Fibroblast of skin of right quadriceps (primary cell): ENCODE measurements at regions not wholly inside any gene's neighbourhood (a gene's known extent, or its start where the extent isn't known, plus 50 kb on each side); places are given as distances from the start of the nearest gene placed in this dataset.
"Not testable (repeated sequence)": the region's sequence is repeated elsewhere in the genome, so short reads cannot be mapped to it uniquely, and the experiment has no call there.

Experiments
- DNase-seq: peaks from one replicate; pipeline ENCODE4 v3.0.0-alpha.2; 2013

DNA sequence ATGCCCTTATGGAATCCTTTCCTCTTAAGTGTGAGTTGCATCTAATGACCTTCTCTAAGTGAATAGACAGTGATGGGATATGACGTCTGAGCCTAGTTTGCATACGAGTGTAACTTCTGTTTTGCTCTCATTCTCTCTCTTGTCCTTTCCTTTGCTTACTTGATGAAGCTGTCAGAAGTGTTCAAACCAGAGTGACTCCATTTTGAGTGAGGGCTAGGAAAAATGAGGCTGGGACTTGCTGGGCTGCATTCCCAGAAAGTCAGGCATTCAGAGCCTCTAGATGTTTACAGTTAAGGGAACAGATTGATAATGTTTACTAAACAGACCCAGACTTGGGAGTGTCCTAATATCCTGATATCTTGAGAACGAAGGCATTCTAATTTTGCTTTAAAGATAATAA is 311.2 kb upstream of the SOX4 start:
- DNase-seq = not testable (repeated sequence)

DNA sequence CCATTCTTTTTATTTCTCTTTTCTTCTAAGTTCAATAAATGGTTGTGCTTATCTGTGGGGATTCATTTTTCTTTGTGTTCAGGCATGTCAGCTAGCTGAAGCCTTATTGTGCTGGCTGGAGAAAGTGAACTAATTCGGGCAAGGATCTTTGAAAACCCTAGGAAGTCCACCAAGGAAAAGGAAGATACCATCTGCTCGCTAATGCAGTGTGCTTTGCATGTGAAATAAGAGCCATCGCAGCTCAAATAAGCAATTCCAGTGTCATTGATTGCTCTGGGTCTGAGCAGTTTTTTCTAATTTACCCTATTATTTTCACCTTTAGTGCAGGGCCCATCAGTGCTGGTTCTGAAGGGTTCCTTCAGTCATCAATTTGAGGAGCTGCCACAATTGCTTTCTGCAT is 309.4 kb upstream of the SOX4 start:
- DNase-seq = no peak

DNA sequence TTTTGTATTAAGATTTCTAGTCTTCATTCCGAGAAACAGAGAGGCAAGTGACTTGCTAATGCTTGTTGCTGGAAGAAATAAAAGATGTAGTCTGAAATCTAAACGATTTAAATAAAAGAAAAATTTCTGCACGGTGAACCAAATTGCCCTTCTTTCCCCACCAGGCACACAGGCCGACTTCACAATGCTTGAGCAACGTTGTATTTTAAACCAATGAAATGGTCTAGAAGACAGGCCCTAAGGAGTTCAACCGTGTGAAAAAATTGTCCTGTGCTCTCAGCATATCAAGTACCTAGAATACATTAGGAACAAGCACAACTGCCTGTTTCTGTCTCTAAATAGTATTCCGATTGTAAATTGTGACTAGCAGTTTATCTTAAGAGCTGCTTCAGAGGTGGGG is 308.8 kb upstream of the SOX4 start:
- DNase-seq = no peak

DNA sequence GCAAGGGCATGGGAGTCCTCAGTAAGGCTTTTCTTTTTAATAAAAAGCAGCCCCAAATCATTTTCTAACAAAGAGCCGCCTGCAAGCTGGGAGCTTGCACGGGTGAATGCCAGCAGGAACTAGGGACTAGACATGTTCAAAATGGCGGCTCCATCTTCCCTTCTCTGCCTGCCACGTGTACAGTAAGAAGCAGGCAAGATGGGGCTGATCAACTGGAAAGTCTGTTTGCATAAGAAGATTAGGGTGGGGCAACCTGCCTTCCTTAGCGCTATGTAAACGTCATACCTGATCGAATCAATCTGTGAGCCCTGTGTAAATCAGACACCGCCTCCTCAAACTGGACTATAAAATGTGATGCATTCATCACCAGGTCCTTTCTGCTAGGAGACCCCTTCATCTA is 299.4 kb upstream of the SOX4 start:
- DNase-seq = no peak

DNA sequence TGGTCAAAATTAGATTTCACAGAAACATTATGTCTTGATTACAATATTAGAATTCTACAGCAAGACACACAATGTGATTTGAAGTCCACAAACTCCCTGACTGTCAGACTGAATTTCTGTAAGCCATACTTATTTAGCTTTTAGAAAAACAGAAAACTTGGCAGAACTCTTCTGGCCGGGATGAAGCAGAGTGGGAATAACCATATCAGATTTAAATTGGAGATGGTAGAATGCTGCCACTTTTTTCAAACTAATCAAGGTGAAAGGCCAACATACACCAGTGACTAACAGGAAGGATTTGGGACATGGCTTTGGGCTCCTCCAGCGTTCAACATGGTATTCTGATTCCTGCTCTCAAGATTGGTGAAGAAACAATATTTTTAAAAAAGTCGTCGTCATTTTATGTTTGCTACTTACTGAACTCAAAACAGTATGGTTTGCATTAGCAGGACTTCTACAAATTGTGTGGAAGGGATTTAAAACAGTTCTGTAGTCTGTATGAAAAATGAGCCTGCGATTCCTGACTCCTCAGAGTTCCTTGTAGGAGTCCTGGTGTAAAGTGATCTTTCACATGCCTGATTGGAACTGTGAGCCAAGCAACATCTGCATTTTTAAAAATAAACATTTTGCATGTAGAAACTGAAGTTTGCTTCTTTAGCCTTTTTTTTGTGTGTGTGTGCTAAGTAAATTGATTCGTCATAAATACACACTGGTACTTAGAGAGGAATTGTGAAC is 297.9 kb upstream of the SOX4 start:
- DNase-seq = no peak

DNA sequence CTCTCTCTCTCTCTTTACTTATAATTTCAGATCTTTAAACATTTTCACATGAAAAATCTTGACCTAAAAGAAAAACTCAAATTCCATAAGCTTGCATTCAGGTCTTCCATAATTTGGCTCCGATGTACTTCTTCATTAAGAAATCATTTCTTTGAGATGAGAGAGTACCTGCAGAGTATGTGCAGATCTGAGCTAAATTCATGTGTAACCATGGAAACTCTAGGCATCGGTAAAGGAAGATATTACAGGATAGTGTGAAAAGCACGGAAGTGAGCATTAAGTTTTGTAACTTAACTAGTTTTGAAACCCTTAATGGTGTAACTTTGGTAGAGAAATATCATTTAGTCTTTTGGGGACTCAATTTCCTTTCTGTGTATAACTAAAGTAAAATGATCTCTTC is 295.9 kb upstream of the SOX4 start:
- no peak for DNase-seq

DNA sequence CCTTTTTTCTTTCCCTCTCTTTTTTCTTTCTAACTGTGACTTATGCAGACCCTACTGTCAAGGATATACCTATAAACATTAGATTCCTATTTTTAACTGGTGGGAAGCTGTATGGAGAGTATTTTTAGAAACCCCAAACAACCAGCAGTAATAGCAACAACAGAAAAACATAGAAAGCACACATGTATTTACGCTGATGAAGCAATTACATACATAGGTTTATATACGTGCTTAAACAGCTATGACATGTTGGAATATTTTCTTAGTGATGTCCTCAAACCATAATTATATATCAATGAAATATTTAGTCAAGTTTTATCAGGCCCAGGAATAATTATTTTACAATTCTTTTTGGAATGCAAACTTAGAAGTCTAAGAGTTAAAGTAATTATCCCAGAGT is 294.3 kb upstream of the SOX4 start:
- DNase-seq = no peak

DNA sequence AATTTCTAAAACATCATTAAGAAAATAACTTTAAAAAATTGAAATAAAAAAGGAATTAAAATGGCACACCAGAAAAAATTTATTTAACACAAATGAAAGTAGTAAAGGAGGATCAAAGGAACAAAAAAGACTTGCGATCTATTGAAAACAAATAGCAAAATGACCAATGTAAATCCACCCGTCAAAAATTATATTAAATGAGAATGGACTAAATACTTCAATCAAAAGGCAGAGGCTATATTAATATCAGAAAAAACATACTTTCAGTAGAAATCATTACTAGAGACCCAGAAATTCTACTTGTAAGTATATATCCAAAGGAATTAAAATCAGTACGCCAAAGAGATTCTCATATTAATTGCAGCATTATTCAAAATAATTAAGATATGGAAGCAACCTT is 293.1 kb upstream of the SOX4 start:
- DNase-seq = no peak

DNA sequence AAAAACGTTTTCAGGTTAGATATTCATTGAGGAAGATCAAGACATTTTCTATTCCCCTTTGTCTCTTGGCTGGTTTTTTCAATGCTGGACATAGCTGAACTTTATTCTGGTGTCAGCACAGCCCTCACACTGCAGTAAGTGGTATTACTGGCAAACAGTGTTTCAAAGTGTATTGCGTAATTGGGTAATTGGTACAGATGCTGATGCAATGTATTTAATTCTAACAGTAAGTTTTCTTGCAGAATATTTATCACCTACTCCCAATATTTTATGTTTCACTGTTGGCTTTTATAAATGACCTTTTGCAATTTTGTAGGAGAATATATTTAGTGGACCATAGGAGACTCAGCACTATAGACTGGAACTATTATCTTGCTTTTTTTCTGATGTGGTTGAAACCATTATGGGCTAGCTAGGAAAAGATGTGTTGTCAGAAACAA is 287.6 kb upstream of the SOX4 start:
- DNase-seq = peak; percentile 53

DNA sequence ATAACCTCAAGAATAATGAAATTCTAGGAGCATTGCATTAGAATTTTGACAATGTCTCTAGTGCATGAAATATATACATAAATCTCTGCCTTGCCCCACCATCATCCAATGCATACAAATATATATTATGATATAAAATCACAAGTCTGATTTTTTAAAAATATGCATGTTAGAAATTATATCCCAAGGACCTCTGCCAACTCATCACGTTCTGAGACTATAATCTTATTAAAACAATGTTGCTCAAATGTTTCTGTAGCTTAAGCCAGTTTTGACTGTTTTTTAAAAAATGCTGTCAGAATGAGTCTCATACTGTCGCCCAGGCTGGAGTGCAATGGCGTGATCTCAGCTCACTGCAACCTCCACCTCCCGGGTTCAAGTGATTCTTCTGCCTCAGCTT is 287.0 kb upstream of the SOX4 start:
- no peak for DNase-seq

DNA sequence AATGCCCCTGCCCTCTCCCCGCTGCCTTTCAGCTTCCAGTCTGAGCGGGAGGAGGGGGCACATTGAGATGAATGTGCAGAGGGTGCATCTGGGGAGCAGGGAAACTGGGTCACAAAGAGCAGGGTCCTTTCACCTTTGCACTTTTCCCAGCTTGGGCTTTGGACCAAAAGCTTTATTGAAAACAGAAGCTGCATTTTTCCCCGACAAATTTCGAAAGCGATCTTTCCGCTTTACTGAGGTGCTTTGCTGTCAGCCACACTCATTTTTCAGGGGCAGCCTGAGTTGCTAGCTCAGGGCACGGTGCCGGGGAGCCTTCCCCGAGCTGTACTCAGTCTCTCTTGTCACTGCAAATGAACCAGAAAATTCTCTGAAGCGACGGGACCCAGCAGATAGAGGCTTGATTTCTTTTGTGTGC is 283.7 kb upstream of the SOX4 start:
- no peak for DNase-seq

DNA sequence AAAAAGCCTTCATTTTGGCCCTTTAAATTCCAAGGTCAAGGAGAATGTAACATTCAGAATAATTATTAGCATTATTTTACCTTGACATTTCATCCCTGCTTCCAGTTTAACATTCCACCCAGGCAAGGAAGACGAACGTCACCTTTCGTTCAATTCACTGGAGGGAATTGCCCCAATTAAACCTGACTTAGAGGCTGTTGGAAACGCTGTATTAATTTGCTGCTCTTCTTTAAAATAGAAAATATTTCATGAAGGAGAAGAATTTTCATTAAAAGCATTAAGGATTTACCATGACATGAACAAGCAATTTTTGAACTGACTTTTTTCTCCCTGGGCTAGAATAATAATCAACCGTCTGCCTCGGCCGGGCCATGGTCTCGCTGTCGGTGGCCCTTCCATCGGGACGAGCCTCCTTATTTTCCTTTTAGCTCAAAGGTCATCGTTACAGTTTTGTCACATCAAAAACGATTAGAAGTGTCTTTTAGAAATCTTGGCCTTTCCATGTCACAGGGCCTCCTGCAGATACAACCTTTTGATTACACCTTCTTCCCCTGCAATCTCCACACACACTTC is 282.9 kb upstream of the SOX4 start:
- DNase-seq = no peak

DNA sequence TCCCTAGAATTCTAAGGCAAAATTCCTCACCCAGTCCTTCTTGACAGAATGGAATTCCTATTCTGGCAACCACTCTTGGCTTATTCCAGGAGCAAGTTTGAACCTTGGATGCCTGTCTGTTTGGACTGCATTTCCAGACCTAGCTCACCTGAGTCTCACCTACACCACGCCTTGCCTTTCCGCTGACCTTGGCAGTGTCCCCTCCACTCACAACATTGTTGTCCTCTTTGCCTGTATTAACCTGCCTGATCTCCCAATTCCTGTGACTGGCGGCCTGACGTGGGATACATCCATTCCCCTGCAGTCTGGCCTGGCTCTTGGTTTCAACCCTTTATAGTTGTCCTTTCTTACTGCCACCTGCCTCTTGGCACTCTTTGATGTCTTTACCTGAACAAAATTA is 281.4 kb upstream of the SOX4 start:
- DNase-seq = no peak

DNA sequence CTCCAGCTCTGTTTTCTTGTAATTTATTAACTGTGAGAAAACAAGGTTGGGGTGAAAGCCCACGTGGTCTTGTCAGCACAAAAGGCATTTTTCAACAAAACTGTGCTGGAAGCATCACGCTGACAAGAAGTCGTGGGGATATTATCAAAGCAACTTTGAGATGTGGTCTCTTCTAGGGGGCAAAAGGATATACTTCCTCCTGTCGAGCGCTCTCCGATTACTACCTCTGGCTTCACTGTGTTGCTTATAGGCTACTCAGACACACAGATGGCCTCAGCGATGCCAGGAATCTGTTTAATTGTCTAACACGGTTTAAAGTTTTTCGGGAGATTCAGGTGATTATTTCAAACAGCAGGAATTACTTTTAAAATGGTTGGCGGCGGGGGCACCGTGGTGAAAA is 275.9 kb upstream of the SOX4 start:
- DNase-seq = no peak

DNA sequence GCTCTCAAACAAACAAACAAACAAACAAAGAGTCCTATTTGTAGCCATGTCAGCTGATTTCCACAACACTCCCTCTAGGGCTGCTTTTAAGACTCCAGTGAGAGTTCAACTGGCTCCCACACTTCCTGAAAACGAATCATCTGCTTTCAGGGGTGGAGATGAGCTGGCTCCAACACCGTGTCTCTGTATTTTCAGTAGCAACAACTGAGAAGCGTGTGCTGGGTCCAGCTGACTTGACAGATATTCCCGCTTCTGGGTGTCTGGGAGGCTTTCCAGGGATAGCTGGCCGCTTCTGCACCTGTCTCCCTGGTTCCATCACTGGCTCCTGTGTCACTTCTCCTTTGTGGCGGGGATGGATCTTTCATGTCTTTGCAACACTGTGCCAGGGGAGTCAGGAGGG is 272.5 kb upstream of the SOX4 start:
- DNase-seq = no peak

DNA sequence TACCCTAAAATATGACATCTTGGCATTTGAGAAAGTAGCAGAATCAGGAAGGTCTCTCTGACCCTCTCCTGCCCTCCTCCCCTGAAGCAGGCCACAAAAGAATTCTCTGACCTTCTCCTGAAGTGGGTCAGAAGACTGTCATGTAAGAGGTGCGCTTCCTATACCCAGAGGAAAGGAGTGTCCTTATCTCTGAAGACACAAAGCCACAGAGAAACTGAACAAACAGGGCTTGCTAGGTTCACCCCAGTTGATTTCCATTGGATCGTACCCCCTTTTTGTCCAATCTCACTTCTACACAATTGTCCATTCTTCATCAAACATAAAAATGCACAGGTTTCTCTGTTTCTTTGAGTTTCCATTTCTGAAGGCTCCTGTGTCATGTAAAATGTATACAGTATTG is 272.0 kb upstream of the SOX4 start:
- DNase-seq = no peak

DNA sequence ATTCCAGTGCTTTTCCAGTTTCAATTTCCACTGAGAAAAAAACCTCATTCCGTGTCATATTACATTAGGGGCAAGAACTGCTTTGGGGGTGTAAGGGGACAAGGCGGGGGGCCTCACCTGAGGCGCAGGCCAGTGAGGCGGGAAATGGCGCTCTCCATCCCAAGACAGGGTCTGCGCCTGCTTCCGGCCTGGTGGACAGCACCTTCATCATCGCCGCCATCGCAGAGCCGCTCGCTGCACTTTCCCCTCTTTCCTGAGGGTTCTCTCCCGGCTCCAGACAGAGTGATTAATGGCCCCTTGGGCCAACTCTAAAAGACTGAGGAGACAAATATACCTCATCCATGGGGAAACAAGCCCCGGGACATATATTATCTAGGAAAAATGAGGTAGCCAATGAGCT is 270.0 kb upstream of the SOX4 start:
- DNase-seq = no peak

DNA sequence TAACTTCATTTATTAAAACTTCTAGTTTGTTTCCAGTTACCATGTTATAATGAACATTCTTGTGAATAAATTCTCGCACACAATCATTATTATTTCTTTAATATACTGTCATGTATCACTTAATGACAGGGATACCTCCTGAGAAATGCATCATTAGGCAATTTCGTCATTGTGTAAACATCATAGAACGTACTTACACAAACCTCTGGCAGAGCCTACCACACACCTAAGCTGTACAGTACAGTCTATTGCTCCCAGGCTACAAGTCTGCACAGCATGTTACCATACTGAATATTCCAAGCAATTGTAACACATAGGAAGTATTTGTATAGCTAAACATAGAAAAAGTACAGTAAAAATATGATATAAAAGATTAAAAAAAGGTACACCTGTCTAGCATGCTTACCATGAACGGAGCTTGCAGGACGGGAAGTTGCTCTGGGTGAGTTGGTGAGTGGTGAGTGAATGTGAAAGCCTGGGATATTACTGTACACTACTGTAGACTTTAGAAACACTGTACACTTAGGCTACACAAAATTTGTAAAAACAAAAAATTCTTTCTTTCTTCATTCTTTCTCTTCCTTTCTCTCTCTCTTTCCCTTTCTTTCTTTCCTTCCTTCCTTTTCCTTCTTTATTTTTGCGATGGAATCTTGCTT is 268.2 kb upstream of the SOX4 start:
- DNase-seq = no peak

DNA sequence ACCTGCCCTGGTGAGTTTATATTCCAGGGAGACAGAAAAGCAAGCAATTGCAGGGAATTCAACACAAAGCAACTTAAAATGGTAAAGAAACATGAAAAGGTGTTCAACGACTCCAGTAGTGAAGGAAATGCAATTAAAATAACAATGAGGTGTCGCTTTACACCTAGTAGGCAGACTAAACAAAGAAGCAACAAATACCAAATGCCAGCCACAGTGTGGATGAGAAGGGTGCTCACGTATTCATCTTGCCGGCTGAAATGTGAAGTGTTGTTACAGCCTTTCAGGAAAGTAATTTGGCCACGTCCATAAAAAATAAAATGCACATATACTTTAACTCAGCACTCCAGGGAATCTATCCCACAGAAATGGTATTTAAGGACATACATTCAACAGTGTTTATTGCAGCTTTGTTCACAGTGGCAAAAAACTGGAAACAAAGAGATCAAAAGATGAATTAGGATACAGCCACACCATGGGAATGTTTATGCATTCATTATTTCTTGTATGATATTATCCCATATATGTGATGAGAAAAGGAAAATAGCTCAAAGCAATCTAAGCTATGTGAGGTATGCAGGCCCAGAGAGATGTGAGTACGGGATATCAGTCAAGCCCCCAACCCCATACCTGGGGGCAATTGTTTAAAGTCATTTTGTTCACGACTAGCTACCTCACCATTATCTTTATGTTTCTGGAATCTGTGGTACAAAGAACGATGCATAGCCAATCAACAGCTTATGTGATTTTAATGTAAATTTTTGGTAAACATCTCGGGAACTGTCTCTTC is 266.0 kb upstream of the SOX4 start:
- DNase-seq = no peak

DNA sequence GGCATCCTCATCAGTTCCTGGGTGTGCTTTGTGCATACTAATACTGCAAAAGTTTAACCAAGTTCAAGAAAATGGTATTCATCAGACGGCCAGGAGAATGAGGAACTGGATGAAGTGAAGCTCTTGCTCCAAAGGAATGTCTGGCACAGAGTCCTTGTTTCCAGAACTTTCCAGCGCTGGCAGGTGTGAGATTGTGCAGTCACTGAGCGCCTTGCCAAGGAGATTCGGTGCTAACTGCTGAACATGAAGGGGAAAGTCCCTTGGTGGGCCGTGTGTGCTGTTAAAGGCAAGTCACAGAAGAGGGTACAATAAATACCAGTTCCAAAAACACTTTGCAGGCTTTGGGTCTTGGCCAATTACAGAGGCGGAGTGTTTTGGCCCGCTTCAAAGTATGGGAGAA is 262.3 kb upstream of the SOX4 start:
- DNase-seq = no peak

DNA sequence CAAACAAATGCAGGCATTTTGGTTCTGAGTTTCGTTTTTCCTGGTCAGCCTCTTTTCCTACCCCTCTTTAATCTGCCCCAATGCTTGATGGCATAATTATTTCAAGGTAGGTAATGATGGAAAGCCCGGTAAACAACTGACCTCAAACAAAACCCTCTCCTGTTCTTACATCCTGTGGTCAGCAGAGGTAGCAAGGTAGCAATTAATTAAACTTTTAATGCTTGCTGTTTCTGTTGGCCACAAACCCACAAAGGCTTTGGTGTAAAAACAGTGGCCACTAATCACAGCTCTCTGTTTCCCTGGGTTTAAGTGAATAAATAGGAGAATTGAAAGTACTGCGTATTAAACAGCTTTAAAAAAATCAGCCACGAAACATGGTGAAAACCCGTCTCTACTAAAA is 261.5 kb upstream of the SOX4 start:
- DNase-seq = no peak

DNA sequence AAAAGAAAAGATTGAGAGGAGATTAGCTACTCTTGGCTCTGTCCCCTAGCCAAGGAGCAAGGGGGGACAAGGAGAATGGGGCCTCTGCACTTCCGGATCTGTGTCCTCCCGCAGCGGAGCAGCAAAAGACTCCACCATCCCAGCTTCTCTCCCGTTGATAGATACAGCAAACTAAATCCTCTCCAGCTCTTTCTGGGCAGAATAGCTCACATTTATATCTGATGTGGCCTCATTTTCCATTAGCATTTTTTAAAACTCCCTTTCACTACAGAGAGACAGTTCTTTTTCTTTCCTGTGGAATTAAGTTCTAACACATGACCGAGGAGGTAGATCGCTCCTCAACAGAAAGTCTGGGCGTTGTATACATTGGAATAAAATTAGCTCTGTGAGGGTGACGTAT is 260.9 kb upstream of the SOX4 start:
- DNase-seq = no peak

DNA sequence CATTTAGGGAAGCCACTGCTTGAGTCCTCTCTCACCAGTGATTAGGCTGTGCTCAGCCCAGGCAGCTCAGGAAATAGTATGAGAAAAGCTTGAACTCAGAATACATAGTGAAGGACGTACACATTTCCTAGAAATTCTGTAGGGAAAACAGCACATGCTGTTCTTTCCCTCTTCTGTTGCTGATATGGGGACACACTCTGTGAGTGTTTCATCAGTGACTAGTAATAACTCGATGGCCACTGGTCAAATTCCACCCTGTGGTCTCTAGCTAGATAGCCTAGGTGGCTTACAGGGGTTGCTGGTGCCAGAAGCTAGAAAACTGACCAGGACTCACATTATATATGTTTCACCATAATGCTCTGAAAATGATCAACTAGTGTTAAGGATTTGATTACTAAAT is 259.8 kb upstream of the SOX4 start:
- DNase-seq = no peak

DNA sequence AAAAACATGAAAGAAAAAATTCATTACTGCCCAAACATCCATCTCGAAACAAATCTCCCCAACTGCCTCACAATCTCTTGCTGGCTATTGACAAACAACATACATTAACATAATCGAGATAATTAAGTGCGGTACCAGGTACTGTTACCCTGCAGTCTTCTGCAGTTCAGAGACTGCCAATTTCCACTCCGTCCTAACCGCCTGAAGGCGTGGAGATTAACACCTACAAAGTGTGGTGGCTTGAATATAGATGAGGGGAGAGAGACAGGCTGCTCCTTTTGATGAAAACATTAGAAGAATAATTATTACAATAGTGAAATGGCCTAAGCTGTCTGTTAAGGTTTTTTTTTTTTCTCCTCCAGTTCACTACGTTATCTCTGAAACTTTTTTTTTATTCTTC is 258.9 kb upstream of the SOX4 start:
- DNase-seq = no peak
